ENCODE measurements at regions not wholly inside any gene's neighbourhood (a gene's known extent, or its start where the extent isn't known, plus 50 kb on each side); places are given as distances from the start of the nearest gene placed in this dataset.

- Histone ChIP-seq H3K4me1 (ENCODE audit: control insufficient read depth, insufficient read depth, low read length) (no peaks in the 10 kb centered on the region), H4K20me1 (ENCODE audit: control insufficient read depth, insufficient read depth) (no peaks in the 10 kb centered on the region), H3K4me3 (no peak overlapping the region), H3K27ac (ENCODE audit: control insufficient read depth, insufficient read depth) (no peak overlapping the region), H2AFZ (ENCODE audit: control insufficient read depth, low read depth, low read length) (no peak overlapping the region), H3K79me2 (ENCODE audit: control insufficient read depth, insufficient read depth, low read length) (no peaks in the 10 kb centered on the region), H3K27me3 (replicated peaks in 1 of 2; ENCODE audit: control insufficient read depth in 2 of 2, insufficient read depth in 2 of 2, low read length in 1 of 2) (no peaks in the 10 kb centered on the region), H3K9me3 (replicated peaks; ENCODE audit: control insufficient read depth, insufficient read depth, low read length) (no peaks in the 10 kb centered on the region), H3K4me2 (ENCODE audit: control insufficient read depth, insufficient read depth) (no peak overlapping the region), H3K36me3 (ENCODE audit: control insufficient read depth in 2 of 2, insufficient read depth in 2 of 2, low read length in 1 of 2) (no peaks in the 10 kb centered on the region), H3K9ac (ENCODE audit: control insufficient read depth, insufficient read depth, low read length) (no peak overlapping the region)
- SMC1A ChIA-PET (ENCODE audit: uncharacterized antibody, unreplicated experiment), result no interaction called here
- no peak for ATAC-seq
- TF ChIP-seq IRF5 (IDR thresholded peaks at IDR 0.05; ENCODE audit: borderline replicate concordance) (no peak), FOXM1 (IDR thresholded peaks at IDR 0.05; ENCODE audit: low read depth, low read length) (no peak), KAT2A (conservative IDR thresholded peaks at IDR 0.05; ENCODE audit: control insufficient read depth, low read depth, low read length) (no peak), KDM1A (IDR thresholded peaks at IDR 0.05; ENCODE audit: borderline replicate concordance) (no peak), SREBF1 (IDR thresholded peaks at IDR 0.05; ENCODE audit: low read length) (no peak)
- no peak for DNase-seq (ENCODE audit: low read depth, low spot score)
- intact Hi-C loops (cut with micrococcal nuclease; ENCODE audit: unreplicated experiment), result no loop called here
- CTCF ChIA-PET, result no interaction called here
- POLR2A ChIA-PET, result no interaction called here
- RAD21 ChIA-PET (ENCODE audit: unreplicated experiment), result no interaction called here
- no peak for FAIRE-seq
- in situ Hi-C loops (cut with MboI), result loop anchor here (25.0 kb wide), 1 partner anchor 1184 kb away; no protein-coding TSS in a partner anchor
- BruUV-seq (replicated peaks), result no TSS peak
- WGBS (ENCODE audit: insufficient coverage, insufficient replicate concordance, low lambda C conversion rate, missing lambda C conversion rate), result 6% methylated on average over 1 of the region's 1 CpG
Observed at GRCh38 chr2:51720826-51721225, 688.9 kb upstream of the NRXN1 start.

DNA sequence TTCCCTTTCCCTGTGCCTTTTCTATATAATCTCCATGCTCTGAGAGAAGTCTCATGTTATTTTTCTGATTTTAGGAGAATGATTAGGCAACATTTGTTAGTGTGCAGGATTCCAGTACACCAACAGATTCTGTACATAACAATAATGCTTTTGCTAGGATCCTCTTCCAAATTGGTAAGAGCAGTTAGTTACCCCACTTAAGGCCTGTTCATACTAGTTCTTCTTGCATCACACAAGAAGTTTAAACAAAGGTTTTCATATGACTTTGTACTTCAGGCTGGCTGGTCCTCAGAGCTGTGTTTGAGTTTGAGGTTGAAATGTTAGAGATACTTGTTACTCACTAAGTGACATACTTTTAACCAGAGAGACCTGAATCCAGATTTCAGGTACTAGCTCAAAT is 686.9 kb upstream of the NRXN1 start:
- H3K27me3 ChIP-seq (replicated peaks in 1 of 2; ENCODE audit: control insufficient read depth in 2 of 2, insufficient read depth in 2 of 2, low read length in 1 of 2), result no peaks in the 10 kb centered on the region
- BruUV-seq (replicated peaks), result no TSS peak
- ChIA-PET SMC1A (ENCODE audit: uncharacterized antibody, unreplicated experiment) (no interaction called here), POLR2A (no interaction called here), RAD21 (ENCODE audit: unreplicated experiment) (no interaction called here), CTCF (no interaction called here)
- no peak overlapping the region for H3K4me2 ChIP-seq (ENCODE audit: control insufficient read depth, insufficient read depth)
- no peaks in the 10 kb centered on the region for H4K20me1 ChIP-seq (ENCODE audit: control insufficient read depth, insufficient read depth)
- no peaks in the 10 kb centered on the region for H3K9me3 ChIP-seq (replicated peaks; ENCODE audit: control insufficient read depth, insufficient read depth, low read length)
- in situ Hi-C loops (cut with MboI) (loop anchor here (25.0 kb wide), 1 partner anchor 1182 kb away; no protein-coding TSS in a partner anchor), intact Hi-C loops (cut with micrococcal nuclease; ENCODE audit: unreplicated experiment) (no loop called here)
- TF ChIP-seq FOXM1 (IDR thresholded peaks at IDR 0.05; ENCODE audit: low read depth, low read length) (no peak), JUNB (IDR thresholded peaks at IDR 0.05) (no peak)
- no peak overlapping the region for H3K4me3 ChIP-seq
- no peak overlapping the region for H3K27ac ChIP-seq (ENCODE audit: control insufficient read depth, insufficient read depth)
- no peaks in the 10 kb centered on the region for H3K36me3 ChIP-seq (ENCODE audit: control insufficient read depth in 2 of 2, insufficient read depth in 2 of 2, low read length in 1 of 2)
- H3K4me1 ChIP-seq (ENCODE audit: control insufficient read depth, insufficient read depth, low read length), result no peaks in the 10 kb centered on the region
- no peak for DNase-seq (ENCODE audit: low read depth, low spot score)
- H2AFZ ChIP-seq (ENCODE audit: control insufficient read depth, low read depth, low read length), result no peak overlapping the region
- no peak for ATAC-seq
- FAIRE-seq, result no peak
- no peak overlapping the region for H3K9ac ChIP-seq (ENCODE audit: control insufficient read depth, insufficient read depth, low read length)
- H3K79me2 ChIP-seq (ENCODE audit: control insufficient read depth, insufficient read depth, low read length), result no peaks in the 10 kb centered on the region
